ENCODE measurements at regions not wholly inside any gene's neighbourhood (a gene's known extent, or its start where the extent isn't known, plus 50 kb on each side); places are given as distances from the start of the nearest gene placed in this dataset.
A peak's percentile ranks its signal among the peaks of the same experiment; 100 is the strongest.

- CTCF ChIA-PET = no interaction called here
Measured at GRCh38 chr4:124945422-124945821, 232.9 kb upstream of the ANKRD50 start.

More at GRCh38 chr4:124945422-124945821, 232.9 kb upstream of the ANKRD50 start:
- in situ Hi-C loops (cut with MboI; ENCODE audit: low sequenced_read_pairs) = no loop called here
- Histone ChIP-seq H4K20me1 (ENCODE audit: insufficient read depth, low read length) (no peaks in the 10 kb centered on the region), H3K56ac (ENCODE audit: extremely low read depth, insufficient read depth, low read length) (no peak overlapping the region), H2BK120ac (ENCODE audit: low read depth, low read length) (no peak overlapping the region), H3K27ac (ENCODE audit: insufficient read depth, low read length) (no peak overlapping the region), H3K9me1 (ENCODE audit: insufficient read depth, low read length) (peaks cover 6% of the 10 kb centered on the region; the same call in 1 of the 2 replicates), H4K8ac (ENCODE audit: low read depth in 2 of 2, low read length in 2 of 2) (no peak overlapping the region), H4K5ac (ENCODE audit: low read depth, low read length) (no peak overlapping the region), H2AK5ac (ENCODE audit: low read depth, low read length) (no peak overlapping the region), H3K4me2 (ENCODE audit: low read depth, low read length) (peak overlapping the region; percentile 48; the same call in 1 of the 2 replicates), H2BK20ac (ENCODE audit: low read depth, low read length) (no peak overlapping the region), H3K4me1 (ENCODE audit: control insufficient read depth, insufficient read depth, low read length) (peaks cover 7% of the 10 kb centered on the region), H3K9ac (ENCODE audit: low read depth, low read length) (no peak overlapping the region), H2BK15ac (ENCODE audit: low read depth, low read length) (no peak overlapping the region), H3K4me3 (ENCODE audit: insufficient read depth, low read depth, low read length) (no peak overlapping the region), H3K4ac (ENCODE audit: low read depth, low read length) (no peak overlapping the region), H3K18ac (ENCODE audit: low read depth, low read length) (no peak overlapping the region), H4K91ac (ENCODE audit: insufficient read depth, low read depth, low read length) (no peak overlapping the region), H3K79me1 (ENCODE audit: low read depth in 1 of 2, low read length in 2 of 2) (no peaks in the 10 kb centered on the region), H3K27me3 (ENCODE audit: control insufficient read depth, insufficient read depth, low read length) (no peaks in the 10 kb centered on the region), H2AK9ac (replicated peaks; ENCODE audit: low read depth, low read length, poor library complexity) (no peak overlapping the region), H3K36me3 (ENCODE audit: control insufficient read depth, insufficient read depth, low read length) (no peaks in the 10 kb centered on the region), H2AFZ (replicated peaks; ENCODE audit: low read length, poor library complexity) (no peak overlapping the region), H3K14ac (replicated peaks; ENCODE audit: low read depth, low read length) (no peak overlapping the region), H3K9me3 (ENCODE audit: control insufficient read depth, insufficient read depth, low read length) (no peaks in the 10 kb centered on the region), H2BK5ac (ENCODE audit: low read depth, low read length, poor library complexity, severe bottlenecking) (no peak overlapping the region), H3K23ac (ENCODE audit: low read depth, low read length) (no peak overlapping the region)
- POLR2A ChIA-PET (ENCODE audit: unreplicated experiment) = no interaction called here
- no CpG with 5 or more reads among the region's 1 CpG for WGBS, 2 experiments (ENCODE audit: extremely low coverage in 2 of 2, insufficient read length in 1 of 2)
- intact Hi-C loops (cut with micrococcal nuclease) = no loop called here
- TF ChIP-seq CTCF (conservative IDR thresholded peaks at IDR 0.05; ENCODE audit: low read depth, low read length) (no peak), FOS (IDR thresholded peaks at IDR 0.05; ENCODE audit: low read depth, low read length) (no peak), POLR2A (IDR thresholded peaks at IDR 0.05; ENCODE audit: low read depth, low read length) (no peak), MAZ (IDR thresholded peaks at IDR 0.05; ENCODE audit: borderline replicate concordance, low read depth, low read length) (no peak), SMC3 (IDR thresholded peaks at IDR 0.05; ENCODE audit: low read depth, low read length) (no peak), MAFK (IDR thresholded peaks at IDR 0.05; ENCODE audit: low read depth, low read length) (peak; percentile 84), CHD1 (IDR thresholded peaks at IDR 0.05; ENCODE audit: low read depth, low read length) (no peak)
- dilution Hi-C loops (cut with HindIII; ENCODE audit: low sequenced_read_pairs, unreplicated experiment) = no loop called here
- no peak for DNase-seq
- no peak for ATAC-seq (ENCODE audit: low read depth)
- BruUV-seq (replicated peaks) = no TSS peak

All from IMR-90 (cell line).